ENCODE measurements at regions not wholly inside any gene's neighbourhood (a gene's known extent, or its start where the extent isn't known, plus 50 kb on each side); places are given as distances from the start of the nearest gene placed in this dataset.
"Not testable (repeated sequence)": the region's sequence is repeated elsewhere in the genome, so short reads cannot be mapped to it uniquely, and the experiment has no call there.

DNA sequence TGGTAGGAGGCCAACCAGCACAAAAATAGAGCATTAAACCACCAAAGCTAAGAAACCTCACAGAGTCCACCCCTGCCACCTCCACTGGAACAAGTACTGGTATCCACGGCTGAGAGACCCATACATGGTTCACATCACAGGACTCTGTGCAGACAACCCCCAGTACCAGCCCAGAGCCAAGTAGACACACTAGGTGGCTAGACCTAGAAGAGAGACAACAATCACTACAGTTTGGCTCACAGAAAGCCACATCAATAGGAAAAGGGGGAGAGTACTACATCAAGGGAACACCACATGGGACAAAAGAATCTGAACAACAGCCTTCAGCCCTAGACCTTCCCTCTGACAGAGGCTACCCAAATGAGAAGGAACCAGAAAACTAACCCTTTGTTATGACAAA is 1614.9 kb downstream of the EFNB2 start:
- TF ChIP-seq CTCF (IDR thresholded peaks at IDR 0.05; ENCODE audit: poor library complexity); EZH2 (IDR thresholded peaks at IDR 0.05; ENCODE audit: borderline replicate concordance): not testable (repeated sequence)

Measured in hepatocyte (in vitro differentiated cells).